GM19351 (cell line): ENCODE measurements at regions not wholly inside any gene's neighbourhood (a gene's known extent, or its start where the extent isn't known, plus 50 kb on each side); places are given as distances from the start of the nearest gene placed in this dataset.

ENCODE experiments used
- ATAC-seq: cut with Tn5 transposase; IDR thresholded peaks from one replicate; pipeline ENCODE4 v1.9.1; 2021; ENCODE audit warnings: mild to moderate bottlenecking, moderate library complexity; ENCODE audit not compliant: unreplicated experiment

GRCh38 chr18:59760212-59760611 is 63.0 kb upstream of the CCBE1 start:
- ATAC-seq = no peak

GRCh38 chr18:59758837-59759236 is 61.6 kb upstream of the CCBE1 start:
- no peak for ATAC-seq

- no peak for ATAC-seq
These were observed 60.9 kb upstream of the CCBE1 start for GRCh38 chr18:59758106-59758505.

GRCh38 chr18:59752666-59753065 is 55.4 kb upstream of the CCBE1 start:
- no peak for ATAC-seq

GRCh38 chr18:59751186-59751585 is 54.0 kb upstream of the CCBE1 start:
- no peak for ATAC-seq

- ATAC-seq = no peak
These were observed 51.6 kb upstream of the CCBE1 start for GRCh38 chr18:59748628-59749360.
